COLO668 (cell line): ENCODE measurements at regions not wholly inside any gene's neighbourhood (a gene's known extent, or its start where the extent isn't known, plus 50 kb on each side); places are given as distances from the start of the nearest gene placed in this dataset.

Source experiments
- DNase-seq: peaks from one replicate; lab custom pipeline; 2025; ENCODE audit not compliant: unreplicated experiment; lab: John Stamatoyannopoulos, UW

- DNase-seq = no peak
Measured at GRCh38 chr2:139963863-139964355, 1183.7 kb upstream of the NXPH2 start.

- no peak for DNase-seq
Measured at GRCh38 chr2:139949242-139949972, 1169.2 kb upstream of the NXPH2 start.

GRCh38 chr2:139946690-139947089, 1166.5 kb upstream of the NXPH2 start:
- DNase-seq = no peak

- no peak for DNase-seq
Measured at GRCh38 chr2:139940686-139941085, 1160.5 kb upstream of the NXPH2 start.

GRCh38 chr2:139925903-139926302, 1145.7 kb upstream of the NXPH2 start:
- no peak for DNase-seq

- no peak for DNase-seq
Measured at GRCh38 chr2:139924070-139924469, 1143.9 kb upstream of the NXPH2 start.

GRCh38 chr2:139918982-139919381, 1138.8 kb upstream of the NXPH2 start:
- no peak for DNase-seq

GRCh38 chr2:139917690-139918384, 1137.6 kb upstream of the NXPH2 start:
- no peak for DNase-seq

- no peak for DNase-seq
Measured at GRCh38 chr2:139916822-139917221, 1136.6 kb upstream of the NXPH2 start.

- DNase-seq = no peak
Measured at GRCh38 chr2:139911160-139911559, 1131.0 kb upstream of the NXPH2 start.

GRCh38 chr2:139909136-139909535, 1128.9 kb upstream of the NXPH2 start:
- no peak for DNase-seq

GRCh38 chr2:139905624-139906023, 1125.4 kb upstream of the NXPH2 start:
- no peak for DNase-seq

- DNase-seq = no peak
Measured at GRCh38 chr2:139891636-139892035, 1111.4 kb upstream of the NXPH2 start.

GRCh38 chr2:139885921-139886498, 1105.8 kb upstream of the NXPH2 start:
- DNase-seq = no peak

GRCh38 chr2:139876964-139877363, 1096.8 kb upstream of the NXPH2 start:
- no peak for DNase-seq

- DNase-seq = no peak
Measured at GRCh38 chr2:139876321-139876720, 1096.1 kb upstream of the NXPH2 start.

GRCh38 chr2:139872503-139872902, 1092.3 kb upstream of the NXPH2 start:
- no peak for DNase-seq

GRCh38 chr2:139872032-139872431, 1091.8 kb upstream of the NXPH2 start:
- no peak for DNase-seq

GRCh38 chr2:139867601-139868226, 1087.5 kb upstream of the NXPH2 start:
- no peak for DNase-seq

GRCh38 chr2:139864821-139865302, 1084.7 kb upstream of the NXPH2 start:
- no peak for DNase-seq

- DNase-seq = no peak
Measured at GRCh38 chr2:139854769-139855483, 1074.7 kb upstream of the NXPH2 start.
